GM19023 (cell line): ENCODE measurements at regions not wholly inside any gene's neighbourhood (a gene's known extent, or its start where the extent isn't known, plus 50 kb on each side); places are given as distances from the start of the nearest gene placed in this dataset.
"Not testable (repeated sequence)": the region's sequence is repeated elsewhere in the genome, so short reads cannot be mapped to it uniquely, and the experiment has no call there.

Experiments used
- ATAC-seq: cut with Tn5 transposase; IDR thresholded peaks from one replicate; pipeline ENCODE4 v1.9.1; 2021; ENCODE audit warnings: mild to moderate bottlenecking, moderate library complexity; ENCODE audit not compliant: unreplicated experiment

GRCh38 chr4:159547645-159548308, 444.9 kb downstream of the RAPGEF2 start:
- ATAC-seq: no peak

- ATAC-seq: no peak
Measured at GRCh38 chr4:159549098-159549518, 446.2 kb downstream of the RAPGEF2 start.

- no peak for ATAC-seq
Measured at GRCh38 chr4:159551281-159551680, 448.4 kb downstream of the RAPGEF2 start.

GRCh38 chr4:159552979-159553768, 450.3 kb downstream of the RAPGEF2 start:
- no peak for ATAC-seq

- ATAC-seq: no peak
Measured at GRCh38 chr4:159555873-159556272, 453.0 kb downstream of the RAPGEF2 start.

GRCh38 chr4:159562366-159562765, 459.5 kb downstream of the RAPGEF2 start:
- ATAC-seq: no peak

- ATAC-seq: no peak
Measured at GRCh38 chr4:159563257-159563656, 460.4 kb downstream of the RAPGEF2 start.

- ATAC-seq: no peak
Measured at GRCh38 chr4:159564615-159565014, 461.7 kb downstream of the RAPGEF2 start.

- no peak for ATAC-seq
Measured at GRCh38 chr4:159566786-159567185, 463.9 kb downstream of the RAPGEF2 start.

GRCh38 chr4:159577241-159577640, 474.4 kb downstream of the RAPGEF2 start:
- no peak for ATAC-seq

GRCh38 chr4:159582685-159583084, 479.8 kb downstream of the RAPGEF2 start:
- ATAC-seq: no peak

GRCh38 chr4:159592898-159593556, 490.1 kb downstream of the RAPGEF2 start:
- no peak for ATAC-seq

GRCh38 chr4:159593681-159594080, 490.8 kb downstream of the RAPGEF2 start:
- ATAC-seq: no peak

GRCh38 chr4:159594576-159594975, 491.7 kb downstream of the RAPGEF2 start:
- no peak for ATAC-seq

GRCh38 chr4:159595101-159595500, 492.2 kb downstream of the RAPGEF2 start:
- not testable (repeated sequence) for ATAC-seq

GRCh38 chr4:159598602-159599001, 495.7 kb downstream of the RAPGEF2 start:
- no peak for ATAC-seq

GRCh38 chr4:159600061-159600460, 497.2 kb downstream of the RAPGEF2 start:
- no peak for ATAC-seq

- ATAC-seq: no peak
Measured at GRCh38 chr4:159604781-159605180, 501.9 kb downstream of the RAPGEF2 start.

- no peak for ATAC-seq
Measured at GRCh38 chr4:159606835-159607234, 504.0 kb downstream of the RAPGEF2 start.

GRCh38 chr4:159607809-159608208, 504.9 kb downstream of the RAPGEF2 start:
- no peak for ATAC-seq

GRCh38 chr4:159608436-159608835, 505.6 kb downstream of the RAPGEF2 start:
- ATAC-seq: no peak

- no peak for ATAC-seq
Measured at GRCh38 chr4:159632031-159632430, 529.2 kb downstream of the RAPGEF2 start.
